DOHH2 (cell line): ENCODE measurements at regions not wholly inside any gene's neighbourhood (a gene's known extent, or its start where the extent isn't known, plus 50 kb on each side); places are given as distances from the start of the nearest gene placed in this dataset.

ENCODE experiments used
- CTCF ChIP-seq: fragments of 200-600 bp; sonication (generic); IDR thresholded peaks from one replicate; pipeline ENCODE4 v1.5.1; 2014; ENCODE audit warnings: antibody characterized with exemption, mild to moderate bottlenecking, low read depth, low read length; ENCODE audit not compliant: poor library complexity, severe bottlenecking
- EZH2phosphoT487 ChIP-seq: fragments of 200-600 bp; sonication (generic); IDR thresholded peaks from 2 replicates; pipeline ENCODE4 v1.6.1; 2017; ENCODE audit warnings: borderline replicate concordance, mild to moderate bottlenecking, antibody characterized with exemption, low read length, moderate library complexity, mixed read lengths

- TF ChIP-seq CTCF (no peak), EZH2phosphoT487 (no peak)
These were observed 242.6 kb upstream of the RGMA start for GRCh38 chr15:93331545-93332167.
